HCT116 (cell line): ENCODE measurements at regions not wholly inside any gene's neighbourhood (a gene's known extent, or its start where the extent isn't known, plus 50 kb on each side); places are given as distances from the start of the nearest gene placed in this dataset.

Source experiments
- CTCF ChIP-seq, 3 experiments: fragments of 200-600 bp in 1 of 3; sonication (generic) in 1 of 3; IDR thresholded peaks in 2 of 3; conservative IDR thresholded peaks in 1 of 3; 2 replicates each; pipeline ENCODE4 v1.5.1; 2012 to 2017; ENCODE audit warnings: low read depth in 2 of 3, low read length in 2 of 3, antibody characterized with exemption in 1 of 3, borderline replicate concordance in 1 of 3, control low read depth in 1 of 3, mild to moderate bottlenecking in 1 of 3, mixed read lengths in 1 of 3, mixed run types in 1 of 3, moderate library complexity in 1 of 3; ENCODE audit not compliant: insufficient read depth in 1 of 3
- ELF1 ChIP-seq: IDR thresholded peaks from 2 replicates; pipeline ENCODE4 v1.6.1; 2012; ENCODE audit warnings: low read depth, borderline replicate concordance
- RAD21 ChIP-seq: IDR thresholded peaks from 2 replicates; pipeline ENCODE4 v1.6.1; 2012; ENCODE audit warnings: low read depth, mild to moderate bottlenecking

- TF ChIP-seq CTCF (IDR thresholded peaks at IDR 0.05 in 2 of 3, conservative IDR thresholded peaks at IDR 0.05 in 1 of 3; ENCODE audit: borderline replicate concordance in 1 of 3, insufficient read depth in 1 of 3, low read depth in 2 of 3, low read length in 2 of 3) (no peak), RAD21 (no peak), ELF1 (no peak)
Measured at GRCh38 chr2:139477618-139478017, 697.4 kb upstream of the NXPH2 start.
